ENCODE measurements at regions not wholly inside any gene's neighbourhood (a gene's known extent, or its start where the extent isn't known, plus 50 kb on each side); places are given as distances from the start of the nearest gene placed in this dataset.

DNA sequence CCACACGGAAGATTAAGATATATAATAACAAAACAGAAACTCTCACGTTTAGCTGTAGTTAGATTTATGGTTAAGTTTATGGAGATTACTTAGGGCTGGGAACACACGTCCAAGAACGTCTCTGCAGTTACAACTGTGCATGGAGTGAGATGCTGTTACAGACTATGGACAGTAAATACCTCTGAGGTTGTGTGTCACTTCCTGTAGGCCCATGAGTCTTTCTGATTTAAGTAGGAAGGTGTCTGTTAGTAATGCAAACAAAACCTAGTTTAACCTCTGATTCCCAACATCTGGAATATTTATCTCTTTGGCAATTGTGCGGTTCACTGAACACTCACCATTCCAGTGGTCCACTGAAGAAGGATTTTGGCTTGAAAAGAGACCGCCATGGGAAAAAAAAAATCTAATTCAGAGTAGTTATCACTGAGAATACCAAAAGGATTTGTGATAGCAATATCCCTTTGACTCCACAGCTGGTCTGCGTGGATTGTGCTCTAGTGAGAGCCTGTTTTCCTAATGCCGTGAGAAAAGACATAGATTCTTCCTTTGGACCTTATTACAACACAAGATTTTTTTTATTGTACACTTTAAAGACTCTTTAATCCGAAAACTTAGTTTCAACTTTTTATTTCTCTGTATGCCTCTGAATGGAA is 478.2 kb upstream of the CITED2 start:
- no peak for DNase-seq

DNA sequence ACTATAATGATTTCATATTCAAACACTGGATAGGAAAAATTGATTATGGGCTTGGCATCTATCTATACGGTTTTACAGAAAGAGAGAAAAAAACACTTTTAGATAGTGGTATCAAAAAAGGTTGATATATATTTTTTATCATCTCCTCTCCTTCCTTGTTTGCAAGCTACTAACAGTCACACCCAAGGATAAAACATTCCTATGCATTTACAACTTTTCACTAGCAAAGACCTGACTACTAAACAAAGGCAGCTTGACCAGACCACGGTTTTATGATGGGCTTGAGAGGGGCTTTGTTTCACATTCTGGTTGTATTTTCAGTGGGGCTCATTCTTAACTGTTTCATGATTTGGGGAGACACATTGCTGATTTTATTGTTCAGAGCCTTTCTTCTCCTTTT is 477.6 kb upstream of the CITED2 start:
- DNase-seq, result no peak

GRCh38 chr6:139851206-139851605 is 476.8 kb upstream of the CITED2 start:
- DNase-seq, result no peak

DNA sequence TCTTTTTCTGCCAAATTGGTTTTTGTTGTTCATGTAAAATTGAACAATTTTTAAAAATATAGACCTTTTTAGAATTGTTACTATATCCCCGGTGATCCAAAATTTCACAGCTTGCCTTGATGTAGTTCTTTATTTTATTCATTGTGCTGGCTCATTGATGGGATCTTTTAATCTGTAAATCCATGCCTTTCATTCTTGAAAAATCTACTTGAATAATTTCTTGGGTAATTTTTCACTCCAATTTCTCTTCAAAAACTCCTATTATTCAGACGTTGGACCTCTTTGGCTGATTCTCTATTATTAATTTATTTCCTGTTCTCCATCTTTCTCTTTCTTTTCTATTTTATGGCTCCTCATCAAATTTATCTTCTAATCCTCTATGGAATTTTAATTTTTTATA is 476.1 kb upstream of the CITED2 start:
- DNase-seq, result no peak

GRCh38 chr6:139847457-139847813 is 473.0 kb upstream of the CITED2 start:
- no peak for DNase-seq

DNA sequence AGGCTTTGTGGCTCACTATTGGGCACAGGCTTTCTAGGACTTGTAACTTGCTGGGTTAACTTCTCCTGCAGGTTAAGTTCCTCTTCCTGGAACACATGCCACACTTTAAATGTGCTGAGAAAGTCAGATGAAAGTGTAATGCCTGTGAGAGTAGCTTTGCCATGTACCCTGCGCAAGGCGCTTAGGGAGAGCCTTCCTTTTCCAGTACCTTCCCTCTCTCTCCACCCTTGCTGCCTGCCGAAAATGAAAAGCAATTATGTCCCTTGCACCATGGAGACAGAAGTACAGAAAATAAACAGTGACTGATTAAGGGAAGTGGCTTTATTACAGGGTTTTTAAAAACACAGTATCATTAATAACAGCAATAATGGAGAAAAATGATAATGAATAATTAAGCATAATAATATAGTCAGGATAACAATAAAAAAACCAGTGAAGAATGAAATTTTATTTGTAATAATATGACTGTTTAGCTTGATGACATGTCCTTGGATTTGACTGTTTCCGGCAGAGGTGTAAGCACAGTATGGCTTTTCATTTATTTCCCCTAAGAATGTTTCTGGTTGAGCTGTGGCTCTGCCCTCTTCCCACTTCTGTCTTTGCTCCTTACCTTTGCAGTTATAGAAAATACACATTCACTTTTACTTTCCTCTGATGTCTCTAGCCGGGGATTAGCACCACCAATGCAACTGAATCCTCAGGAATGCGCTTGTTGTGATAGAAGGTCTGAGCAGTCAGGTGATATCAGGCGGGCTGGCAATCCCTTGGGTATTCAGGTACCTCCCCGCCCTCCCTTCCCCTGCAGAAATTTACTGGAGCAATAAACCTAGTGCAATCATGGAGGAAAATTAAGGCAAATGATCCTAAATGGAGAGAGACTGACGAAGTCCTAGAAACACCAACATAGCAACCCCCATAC is 472.3 kb upstream of the CITED2 start:
- DNase-seq, result peak; percentile 28

GRCh38 chr6:139844907-139845306 is 470.5 kb upstream of the CITED2 start:
- no peak for DNase-seq

GRCh38 chr6:139841794-139842215 is 467.4 kb upstream of the CITED2 start:
- peak; percentile 50 for DNase-seq

GRCh38 chr6:139839506-139840156 is 465.2 kb upstream of the CITED2 start:
- DNase-seq, result peak; percentile 34

- DNase-seq, result no peak
These were observed 459.8 kb upstream of the CITED2 start for GRCh38 chr6:139834232-139834631.

GRCh38 chr6:139833592-139833991 is 459.1 kb upstream of the CITED2 start:
- no peak for DNase-seq

DNA sequence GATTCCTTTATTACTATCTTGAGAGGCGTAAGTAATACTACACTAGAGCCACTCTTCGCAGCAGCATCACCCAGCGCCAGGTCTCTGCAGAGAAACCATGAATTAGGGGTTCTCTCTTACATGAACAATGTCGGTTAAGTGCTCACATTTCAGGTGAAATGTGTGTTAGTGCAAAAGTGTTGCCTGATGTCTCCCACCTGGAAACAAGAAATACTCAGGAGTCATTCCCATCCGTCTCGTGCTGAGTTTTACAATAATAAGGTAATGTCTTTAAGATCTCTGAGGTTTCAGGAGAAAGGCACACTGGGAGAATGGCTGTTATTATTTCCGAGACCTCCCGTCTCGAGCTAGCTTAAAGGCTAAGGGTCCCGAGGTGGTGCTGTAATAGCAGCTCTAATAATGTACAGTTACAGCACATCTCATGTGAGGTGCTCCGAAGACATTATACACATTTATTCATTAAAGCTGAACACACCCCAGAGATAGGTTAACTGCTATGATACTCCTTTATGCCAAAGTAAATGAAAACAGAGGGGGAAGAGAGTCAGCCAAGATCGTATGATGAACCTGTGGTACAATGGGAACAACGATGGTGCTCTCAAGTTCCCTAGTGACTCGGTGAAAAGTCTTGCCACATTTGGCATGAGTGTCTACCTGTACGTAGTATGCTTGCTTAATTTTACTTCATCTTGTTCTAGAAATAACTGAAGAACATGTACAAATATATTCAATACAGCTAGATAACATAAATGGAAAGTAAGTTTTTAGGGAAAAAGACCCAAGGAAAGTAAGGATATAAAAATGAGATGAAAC is 458.3 kb upstream of the CITED2 start:
- no peak for DNase-seq

GRCh38 chr6:139829576-139829975 is 455.1 kb upstream of the CITED2 start:
- no peak for DNase-seq

DNA sequence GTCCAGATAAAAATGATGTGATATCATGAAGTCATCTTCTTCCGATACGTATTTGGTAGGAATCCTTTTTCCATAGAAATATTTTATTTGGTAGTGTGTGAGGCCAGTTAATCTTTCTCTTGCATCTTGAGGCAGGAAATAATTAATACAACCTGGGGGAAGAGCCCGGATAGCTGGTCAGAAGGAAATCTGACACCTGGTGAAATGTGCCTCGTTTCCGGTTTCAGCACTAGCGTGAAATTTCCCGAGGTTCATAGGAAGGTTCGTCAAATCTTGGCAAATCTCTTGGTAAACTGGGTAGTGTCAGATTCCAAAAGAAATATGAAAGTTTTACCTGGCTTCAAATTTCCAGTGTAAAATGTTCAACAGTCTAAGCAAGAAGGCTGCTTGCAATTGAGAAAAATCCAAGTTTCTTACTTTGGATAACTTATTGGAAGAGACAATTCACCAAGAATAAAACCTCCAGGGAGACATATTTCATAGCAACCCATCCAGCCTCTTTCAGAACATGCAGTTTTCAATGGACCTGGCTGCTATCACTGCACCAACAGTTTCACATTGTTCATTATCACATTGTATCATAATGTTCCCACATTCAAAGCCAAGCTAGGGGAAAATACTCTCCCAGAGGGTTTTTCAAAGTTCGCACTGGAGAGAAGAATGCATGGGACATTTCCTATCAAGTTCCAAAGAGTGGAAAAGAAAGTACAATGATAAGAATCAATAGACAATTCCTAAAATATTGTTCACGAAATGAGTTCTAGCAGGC is 454.5 kb upstream of the CITED2 start:
- DNase-seq, result no peak

GRCh38 chr6:139825935-139826374 is 451.5 kb upstream of the CITED2 start:
- DNase-seq, result no peak

- DNase-seq, result no peak
These were observed 450.4 kb upstream of the CITED2 start for GRCh38 chr6:139824864-139825263.

DNA sequence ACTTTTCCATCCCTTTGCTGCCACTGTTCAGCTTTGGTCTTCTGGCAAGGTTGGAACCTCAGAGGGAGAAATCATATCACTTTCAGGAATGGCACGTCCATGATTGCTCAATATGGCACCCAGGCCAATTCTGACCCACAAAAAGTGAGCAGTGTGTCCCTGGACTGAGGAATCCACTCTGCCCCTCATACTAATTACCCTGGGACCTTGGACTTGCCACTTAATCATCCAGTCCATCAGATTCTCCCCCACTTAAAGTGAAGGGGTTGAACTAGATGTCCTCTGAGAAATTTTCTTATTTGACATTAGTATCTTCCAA is 449.3 kb upstream of the CITED2 start:
- no peak for DNase-seq

- no peak for DNase-seq
These were observed 448.8 kb upstream of the CITED2 start for GRCh38 chr6:139823099-139823807.

DNA sequence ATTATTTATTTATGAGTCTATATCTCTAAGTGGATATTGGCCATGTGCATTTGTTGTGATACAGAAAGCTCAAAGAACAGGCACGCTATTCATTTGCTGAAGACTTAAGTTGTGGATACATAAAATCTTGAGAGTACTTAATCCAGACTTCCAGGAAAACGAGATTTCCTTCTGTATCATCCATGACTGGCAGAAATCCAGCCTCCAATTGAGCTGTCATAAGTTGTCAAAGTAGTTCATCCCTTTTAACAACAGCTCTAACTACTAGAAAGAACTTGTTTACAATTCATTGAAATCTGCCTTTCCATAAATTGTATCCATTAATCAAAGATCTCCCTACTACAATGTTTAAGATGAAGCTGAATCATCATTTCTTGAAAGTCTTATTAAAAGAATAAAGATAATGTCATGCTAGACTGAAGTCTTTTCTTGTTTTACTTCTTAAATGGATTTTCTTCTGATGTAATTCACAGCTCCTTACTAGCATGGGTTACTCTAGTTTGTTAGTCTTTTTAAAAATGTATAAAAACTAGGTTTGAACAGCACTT is 447.3 kb upstream of the CITED2 start:
- no peak for DNase-seq

GRCh38 chr6:139820210-139820609 is 445.8 kb upstream of the CITED2 start:
- DNase-seq, result no peak

DNA sequence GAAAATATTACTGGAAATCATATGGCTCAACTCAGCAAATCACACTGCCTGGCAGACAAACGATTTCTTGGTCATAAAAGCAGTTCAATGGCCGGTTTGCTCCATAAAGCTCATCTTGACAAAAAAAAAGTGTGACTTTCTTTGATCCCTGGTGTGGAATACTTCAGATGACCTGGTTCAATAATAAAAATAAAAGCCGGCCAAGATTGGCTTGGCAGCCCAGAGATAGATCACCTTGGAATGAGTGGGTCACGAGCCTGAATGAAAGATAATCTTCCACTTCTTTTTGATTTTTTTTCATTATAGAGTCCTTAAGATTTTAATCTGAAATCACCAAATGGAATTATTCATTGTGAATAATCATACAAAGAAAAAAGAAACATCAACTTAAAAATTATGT is 445.3 kb upstream of the CITED2 start:
- no peak for DNase-seq

Data from RPMI8226 (cell line).